ENCODE measurements at regions not wholly inside any gene's neighbourhood (a gene's known extent, or its start where the extent isn't known, plus 50 kb on each side); places are given as distances from the start of the nearest gene placed in this dataset.

DNA sequence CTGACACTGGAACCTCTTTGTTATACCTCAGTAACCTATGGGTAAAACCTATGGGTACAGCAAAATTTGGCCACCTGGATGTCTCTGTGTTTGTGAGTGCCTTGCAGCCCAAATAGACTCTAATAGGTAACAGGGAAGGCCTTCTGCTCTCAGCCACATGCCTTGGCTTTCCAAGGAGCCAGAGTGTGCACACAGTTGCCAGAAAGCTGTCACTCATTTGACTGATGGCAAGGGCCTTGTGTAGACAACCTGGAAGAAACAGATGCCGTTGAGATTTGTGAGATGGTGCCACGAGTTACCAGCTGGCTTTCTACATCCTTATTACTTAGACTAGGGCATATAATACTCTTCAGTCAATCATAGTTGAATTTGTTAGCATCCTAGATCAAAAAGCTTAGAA, 90.1 kb upstream of the RAB12 start:
- TF ChIP-seq, protein P1, sequence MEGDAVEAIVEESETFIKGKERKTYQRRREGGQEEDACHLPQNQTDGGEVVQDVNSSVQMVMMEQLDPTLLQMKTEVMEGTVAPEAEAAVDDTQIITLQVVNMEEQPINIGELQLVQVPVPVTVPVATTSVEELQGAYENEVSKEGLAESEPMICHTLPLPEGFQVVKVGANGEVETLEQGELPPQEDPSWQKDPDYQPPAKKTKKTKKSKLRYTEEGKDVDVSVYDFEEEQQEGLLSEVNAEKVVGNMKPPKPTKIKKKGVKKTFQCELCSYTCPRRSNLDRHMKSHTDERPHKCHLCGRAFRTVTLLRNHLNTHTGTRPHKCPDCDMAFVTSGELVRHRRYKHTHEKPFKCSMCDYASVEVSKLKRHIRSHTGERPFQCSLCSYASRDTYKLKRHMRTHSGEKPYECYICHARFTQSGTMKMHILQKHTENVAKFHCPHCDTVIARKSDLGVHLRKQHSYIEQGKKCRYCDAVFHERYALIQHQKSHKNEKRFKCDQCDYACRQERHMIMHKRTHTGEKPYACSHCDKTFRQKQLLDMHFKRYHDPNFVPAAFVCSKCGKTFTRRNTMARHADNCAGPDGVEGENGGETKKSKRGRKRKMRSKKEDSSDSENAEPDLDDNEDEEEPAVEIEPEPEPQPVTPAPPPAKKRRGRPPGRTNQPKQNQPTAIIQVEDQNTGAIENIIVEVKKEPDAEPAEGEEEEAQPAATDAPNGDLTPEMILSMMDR (IDR thresholded peaks at IDR 0.05) = no peak
- no peak for TF ChIP-seq POLR2A (IDR thresholded peaks at IDR 0.05)
